ENCODE measurements at regions not wholly inside any gene's neighbourhood (a gene's known extent, or its start where the extent isn't known, plus 50 kb on each side); places are given as distances from the start of the nearest gene placed in this dataset.

DNA sequence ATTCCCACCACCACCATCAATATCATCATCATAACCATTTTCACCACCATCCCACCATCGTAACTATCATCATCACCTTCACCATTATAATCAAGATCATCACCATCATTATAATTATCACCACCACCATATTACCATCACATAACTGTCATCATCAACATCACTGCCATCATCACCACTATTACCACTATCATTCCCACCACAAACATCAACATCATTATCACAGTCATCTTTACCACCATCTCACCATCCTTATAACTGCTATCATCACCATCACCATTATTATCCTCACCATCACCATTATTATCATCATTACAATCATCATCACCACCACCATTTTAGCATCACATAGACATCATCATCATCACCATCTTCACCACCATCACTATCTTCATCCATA, 167.1 kb upstream of the ZMIZ1 start:
- TF ChIP-seq POLR2A (IDR thresholded peaks at IDR 0.05) (no peak), CTCF (IDR thresholded peaks at IDR 0.05) (no peak)

All from right lobe of liver (tissue), 4 donors.